HG02970 (cell line): ENCODE measurements at regions not wholly inside any gene's neighbourhood (a gene's known extent, or its start where the extent isn't known, plus 50 kb on each side); places are given as distances from the start of the nearest gene placed in this dataset.
A peak's percentile ranks its signal among the peaks of the same experiment; 100 is the strongest.
"Not testable (repeated sequence)": the region's sequence is repeated elsewhere in the genome, so short reads cannot be mapped to it uniquely, and the experiment has no call there.

Source experiments
- ATAC-seq: cut with Tn5 transposase; IDR thresholded peaks from one replicate; pipeline ENCODE4 v1.9.1; 2021; ENCODE audit warnings: mild to moderate bottlenecking, moderate library complexity, moderate number of reproducible peaks; ENCODE audit not compliant: unreplicated experiment, low FRiP score

GRCh38 chr5:163318707-163319106, 118.7 kb upstream of the CCNG1 start:
- ATAC-seq, result no peak

GRCh38 chr5:163321511-163321910, 115.9 kb upstream of the CCNG1 start:
- ATAC-seq, result no peak

GRCh38 chr5:163330723-163331668, 106.4 kb upstream of the CCNG1 start:
- ATAC-seq, result no peak

DNA sequence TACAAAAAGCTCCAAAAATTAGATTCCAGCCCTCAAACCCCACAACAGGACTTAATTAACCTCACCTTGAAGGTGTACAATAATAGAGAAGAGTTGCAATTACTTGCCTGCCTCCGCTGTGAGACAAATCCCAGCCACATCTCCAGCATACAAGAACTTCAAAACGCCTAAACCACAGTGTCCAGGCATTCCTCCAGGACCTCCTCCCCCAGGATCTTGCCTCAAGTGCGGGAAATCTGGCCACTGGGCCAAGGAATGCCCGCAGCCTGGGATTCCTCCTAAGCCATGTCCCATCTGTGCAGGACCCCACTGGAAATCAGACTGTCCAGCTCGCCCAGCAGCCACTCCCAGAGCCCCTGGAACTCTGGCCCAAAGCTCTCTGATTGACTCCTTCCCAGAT, 101.3 kb upstream of the CCNG1 start:
- ATAC-seq, result not testable (repeated sequence)

- ATAC-seq, result no peak
Observed at GRCh38 chr5:163339148-163339547, 98.2 kb upstream of the CCNG1 start.

GRCh38 chr5:163340378-163340777, 97.0 kb upstream of the CCNG1 start:
- ATAC-seq, result not testable (repeated sequence)

DNA sequence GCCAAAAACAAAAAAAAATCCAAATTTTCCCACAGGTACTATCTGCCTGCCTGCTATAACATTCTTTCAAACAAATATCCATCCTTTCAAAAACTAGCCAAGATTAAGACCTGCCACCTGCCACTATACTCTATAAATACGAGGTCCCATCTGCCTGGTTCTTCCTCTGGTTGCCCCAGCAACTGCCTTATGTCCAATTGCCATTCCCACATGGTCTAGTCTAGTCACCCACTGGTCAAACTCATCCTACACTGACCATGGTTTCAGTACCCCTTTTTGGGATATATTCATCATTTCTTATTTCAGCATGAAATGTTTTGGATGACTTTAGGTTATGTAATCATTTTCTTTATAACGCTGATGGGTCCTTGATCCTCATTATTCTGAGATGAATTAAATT, 95.1 kb upstream of the CCNG1 start:
- no peak for ATAC-seq

GRCh38 chr5:163345216-163345615, 92.2 kb upstream of the CCNG1 start:
- no peak for ATAC-seq

DNA sequence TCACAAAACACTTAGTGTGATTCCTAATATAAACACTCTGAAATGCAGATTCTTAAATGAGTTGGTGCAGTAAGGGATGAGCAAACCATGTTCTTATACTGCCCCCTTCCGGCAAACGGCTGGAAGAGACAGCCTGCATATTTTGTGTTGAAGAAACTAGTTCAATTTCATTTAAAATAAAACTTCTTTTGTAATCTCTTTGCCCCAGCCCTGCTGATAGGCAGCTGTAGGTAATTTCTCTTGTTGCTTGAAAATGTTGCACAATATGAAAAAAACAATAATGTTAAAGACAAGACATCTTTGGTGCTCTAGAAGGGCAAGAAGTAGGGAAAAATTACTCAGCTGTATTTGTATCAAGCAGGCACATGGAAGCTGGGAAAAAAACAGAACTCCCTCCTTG, 89.7 kb upstream of the CCNG1 start:
- peak; percentile 63 for ATAC-seq

- no peak for ATAC-seq
Observed at GRCh38 chr5:163350083-163350482, 87.3 kb upstream of the CCNG1 start.

DNA sequence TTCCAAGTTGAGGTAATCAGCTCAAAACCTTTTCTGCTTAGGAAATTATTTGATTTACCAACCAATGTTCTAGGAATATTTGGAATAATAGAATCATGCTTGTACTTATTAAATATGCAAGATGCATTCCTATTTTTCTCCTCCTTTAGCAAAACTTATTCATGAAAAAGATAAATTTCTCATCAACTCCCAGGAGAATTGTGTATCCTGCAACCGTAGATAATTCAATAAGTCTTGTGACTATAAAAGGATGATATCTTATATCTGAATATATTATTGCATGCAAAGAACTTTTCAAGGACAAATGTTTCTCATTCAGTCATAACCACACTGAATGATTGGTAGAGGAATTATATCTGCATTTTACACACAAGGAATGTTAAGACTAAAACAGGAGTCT, 84.9 kb upstream of the CCNG1 start:
- no peak for ATAC-seq

DNA sequence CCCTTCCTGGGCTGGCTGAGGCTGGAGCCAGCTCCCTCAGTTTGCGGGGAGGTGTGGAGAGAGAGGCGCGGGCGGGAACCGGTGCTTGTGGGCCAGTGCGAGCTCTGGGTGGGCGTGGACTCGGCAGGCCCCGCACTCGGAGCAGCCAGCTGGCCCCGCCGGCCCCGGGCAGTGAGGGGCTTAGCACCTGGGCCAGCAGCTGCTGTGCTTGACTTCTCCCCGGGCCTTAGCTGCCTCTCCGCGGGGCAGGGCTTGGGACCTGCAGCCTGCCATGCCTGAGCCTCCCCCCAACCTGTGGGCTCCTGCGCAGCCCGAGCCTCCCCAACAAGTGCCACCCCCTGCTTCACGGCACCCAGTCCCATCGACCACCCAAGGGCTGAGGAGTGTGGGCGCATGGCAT, 81.6 kb upstream of the CCNG1 start:
- not testable (repeated sequence) for ATAC-seq

DNA sequence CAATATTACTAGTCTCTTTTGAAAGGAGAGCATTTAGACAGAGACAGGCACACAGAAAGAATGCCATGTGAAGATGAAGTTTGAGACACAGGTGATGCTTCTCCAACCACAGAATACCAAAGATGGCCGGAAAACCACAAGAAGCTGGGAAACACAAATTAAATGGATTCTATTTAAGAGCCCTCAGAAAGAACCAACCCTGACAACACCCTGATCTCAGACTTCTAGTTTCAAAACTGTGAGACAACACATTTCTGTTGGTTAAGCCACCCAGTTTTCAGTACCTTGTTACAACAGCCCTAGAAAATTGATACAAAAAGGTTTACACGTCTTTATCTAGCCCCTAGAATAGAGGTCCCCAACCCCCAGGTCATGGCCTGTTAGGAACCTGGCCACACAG, 79.8 kb upstream of the CCNG1 start:
- ATAC-seq, result no peak

DNA sequence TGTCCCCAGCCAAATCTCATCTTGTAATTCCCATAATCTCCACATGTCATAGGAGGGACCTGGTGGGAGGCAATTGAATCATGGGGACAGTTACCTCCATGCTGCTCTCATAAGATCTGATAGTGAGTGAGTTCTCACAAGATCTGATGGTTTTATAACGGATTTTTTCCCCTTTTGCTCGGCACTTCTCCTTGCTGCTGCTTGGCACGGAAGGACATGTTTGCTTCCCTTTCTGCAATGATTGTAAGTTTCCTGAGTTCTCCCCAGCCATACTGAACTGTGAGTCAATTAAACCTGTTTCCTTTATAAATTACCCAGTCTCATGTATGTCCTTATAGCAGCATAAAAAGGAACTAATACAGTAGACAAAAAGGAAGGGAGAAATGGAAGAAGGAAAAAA, 76.7 kb upstream of the CCNG1 start:
- ATAC-seq, result no peak

DNA sequence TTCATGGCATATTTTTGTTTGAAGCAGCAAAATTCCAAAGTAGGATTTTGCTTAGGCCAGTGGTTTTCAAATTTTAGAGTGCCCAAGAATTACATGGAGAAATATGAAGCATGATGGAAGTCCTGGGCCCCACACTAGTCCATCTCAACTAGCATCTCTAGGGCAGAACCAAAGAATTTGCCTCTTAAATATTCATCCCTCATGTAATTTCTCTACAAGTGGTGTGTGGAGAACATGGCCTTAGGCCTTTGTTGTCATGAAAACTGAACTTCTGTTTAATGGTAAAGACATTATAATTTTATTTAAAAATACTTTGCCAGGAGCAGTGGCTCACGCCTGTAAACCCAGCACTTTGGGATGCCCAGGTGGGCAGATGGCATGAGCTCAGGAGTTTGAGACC, 75.9 kb upstream of the CCNG1 start:
- no peak for ATAC-seq

- no peak for ATAC-seq
Observed at GRCh38 chr5:163362840-163363371, 74.5 kb upstream of the CCNG1 start.

DNA sequence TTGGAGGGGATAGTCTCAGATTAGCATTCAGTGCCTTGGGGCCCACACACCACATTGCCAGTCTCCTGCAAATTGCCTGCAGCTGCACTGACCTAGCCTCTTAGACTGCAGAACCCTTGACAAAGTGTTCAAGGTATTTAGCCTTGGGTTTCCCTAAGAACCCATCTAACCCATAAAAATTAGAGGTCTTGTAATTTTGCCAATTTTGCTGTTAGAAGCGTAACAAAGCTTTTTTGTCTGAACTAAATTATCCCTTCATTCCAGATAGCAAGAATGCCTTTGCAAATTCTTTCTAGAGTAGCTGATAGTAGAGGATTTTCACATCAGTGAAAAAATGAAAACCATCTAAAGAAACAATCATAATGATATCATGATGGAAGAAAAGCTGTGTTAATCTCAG, 74.0 kb upstream of the CCNG1 start:
- no peak for ATAC-seq

GRCh38 chr5:163366757-163367156, 70.6 kb upstream of the CCNG1 start:
- ATAC-seq, result no peak

GRCh38 chr5:163369776-163370385, 67.5 kb upstream of the CCNG1 start:
- no peak for ATAC-seq

- no peak for ATAC-seq
Observed at GRCh38 chr5:163373436-163374084, 63.8 kb upstream of the CCNG1 start.

DNA sequence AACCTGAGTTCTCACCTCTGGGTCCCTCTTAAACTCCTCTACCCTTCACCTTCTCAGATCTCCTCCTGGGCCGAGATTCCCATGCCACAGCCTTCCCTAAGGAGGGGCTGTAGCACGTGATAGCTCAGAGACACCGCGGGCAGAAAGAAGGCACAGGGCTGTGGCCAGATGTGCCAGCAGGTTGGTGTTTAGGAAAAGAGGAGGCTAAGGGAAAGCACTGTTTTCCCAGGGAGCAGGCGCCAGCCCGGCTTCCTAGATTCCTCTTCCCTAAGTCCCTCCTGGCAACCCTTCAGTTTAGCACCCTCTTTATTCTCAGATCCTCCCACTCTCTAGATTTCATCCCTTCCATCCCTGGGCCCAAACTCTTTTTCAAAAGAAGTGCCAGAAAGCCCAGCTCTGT, 59.4 kb upstream of the CCNG1 start:
- no peak for ATAC-seq
